WTC11 (cell line): ENCODE measurements at regions not wholly inside any gene's neighbourhood (a gene's known extent, or its start where the extent isn't known, plus 50 kb on each side); places are given as distances from the start of the nearest gene placed in this dataset.

Experiments
- ATAC-seq: fragments of 200-7000 bp; cut with Tn5 transposase; 2 replicates; pipeline ENCODE4 v1.10.0; 2021; ENCODE audit warnings: mild to moderate bottlenecking, moderate library complexity
- CTCF ChIA-PET: fragments of 300-600 bp; sonication (Branson Sonifier 250); formaldehyde crosslinking; loops from one replicate; lab custom pipeline; 2021; ENCODE audit warnings: antibody characterized with exemption; lab: Charles Lee
- POLR2A ChIA-PET: fragments of 350-600 bp; sonication (Branson Sonifier 250); formaldehyde crosslinking; loops from one replicate; lab custom pipeline; 2021; ENCODE audit warnings: antibody characterized with exemption; lab: Charles Lee
- DNase-seq: peaks from one replicate; pipeline ENCODE4 v3.0.0; 2021; ENCODE audit warnings: low spot score
- H3K27ac Mint-ChIP-seq: 2 replicates; pipeline ENCODE4 v1.8.0; 2021; ENCODE audit warnings: mixed read lengths
- H3K27me3 Mint-ChIP-seq: 2 replicates; pipeline ENCODE4 v1.8.0; 2021; ENCODE audit warnings: low read depth, mild to moderate bottlenecking, moderate library complexity, mixed read lengths
- H3K36me3 Mint-ChIP-seq: 2 replicates; pipeline ENCODE4 v1.8.0; 2021; ENCODE audit warnings: mixed read lengths
- H3K4me1 Mint-ChIP-seq: 2 replicates; pipeline ENCODE4 v1.8.0; 2022; ENCODE audit warnings: mixed read lengths
- H3K4me3 Mint-ChIP-seq: 2 replicates; pipeline ENCODE4 v1.8.0; 2021; ENCODE audit warnings: mild to moderate bottlenecking, moderate library complexity, mixed read lengths
- H3K9me3 Mint-ChIP-seq: 2 replicates; pipeline ENCODE4 v1.8.0; 2021; ENCODE audit warnings: mixed read lengths
- AFF4 ChIP-seq: sonication (generic); formaldehyde crosslinking; IDR thresholded peaks from 2 replicates; pipeline ENCODE4 v1.8.1; 2023; ENCODE audit warnings: mild to moderate bottlenecking, missing genetic modification reagents, borderline replicate concordance
- ATF3 ChIP-seq: sonication (generic); formaldehyde crosslinking; conservative IDR thresholded peaks from 2 replicates; pipeline ENCODE4 v1.8.1; 2022; ENCODE audit warnings: mild to moderate bottlenecking, missing genetic modification reagents
- ETV6 ChIP-seq: sonication (generic); formaldehyde crosslinking; IDR thresholded peaks from 2 replicates; pipeline ENCODE4 v1.8.1; 2022; ENCODE audit warnings: mild to moderate bottlenecking, missing genetic modification reagents
- GRHL2 ChIP-seq: fragments of 250-450 bp; sonication (Bioruptor Pico); IDR thresholded peaks from 2 replicates; pipeline ENCODE4 v1.8.0; 2022; ENCODE audit warnings: mild to moderate bottlenecking, moderate library complexity; ENCODE audit not compliant: insufficient replicate concordance, severe bottlenecking
- HMGA2 ChIP-seq: fragments of 250-450 bp; sonication (Bioruptor Pico); IDR thresholded peaks from 2 replicates; pipeline ENCODE4 v1.4.0; 2021; ENCODE audit warnings: mild to moderate bottlenecking, moderate library complexity
- NR2C2 ChIP-seq: sonication (generic); formaldehyde crosslinking; IDR thresholded peaks from 2 replicates; pipeline ENCODE4 v1.8.0; 2022; ENCODE audit warnings: mild to moderate bottlenecking, missing genetic modification reagents
- STAT6 ChIP-seq: sonication (generic); formaldehyde crosslinking; conservative IDR thresholded peaks from 2 replicates; pipeline ENCODE4 v1.8.1; 2023; ENCODE audit warnings: mild to moderate bottlenecking, low read depth, missing genetic modification reagents, moderate library complexity
- TEAD1 ChIP-seq: sonication (generic); formaldehyde crosslinking; IDR thresholded peaks from 2 replicates; pipeline ENCODE4 v1.8.0; 2022; ENCODE audit warnings: mild to moderate bottlenecking, missing genetic modification reagents
- ZNF423 ChIP-seq: fragments of 250-450 bp; sonication (Bioruptor Pico); IDR thresholded peaks from 2 replicates; pipeline ENCODE4 v2.1.2; 2022; ENCODE audit warnings: mild to moderate bottlenecking, moderate library complexity
- TF ChIP-seq, protein P1 (sequence below): sonication (generic); formaldehyde crosslinking; IDR thresholded peaks from 2 replicates; pipeline ENCODE4 v1.8.0; 2023; ENCODE audit warnings: mild to moderate bottlenecking, missing genetic modification reagents
- TF ChIP-seq, protein P2 (sequence below): fragments of 250-450 bp; sonication (Bioruptor Pico); IDR thresholded peaks from 2 replicates; pipeline ENCODE4 v1.8.0; 2021; ENCODE audit warnings: mild to moderate bottlenecking
- TF ChIP-seq, protein P3 (sequence below): sonication (generic); formaldehyde crosslinking; IDR thresholded peaks from 2 replicates; pipeline ENCODE4 v1.8.0; 2022; ENCODE audit warnings: mild to moderate bottlenecking, missing genetic modification reagents
- TF ChIP-seq, protein P4 (sequence below): sonication (generic); formaldehyde crosslinking; IDR thresholded peaks from 2 replicates; pipeline ENCODE4 v1.8.1; 2022; ENCODE audit warnings: low read depth, missing genetic modification reagents, borderline replicate concordance
- TF ChIP-seq, protein P5 (sequence below): fragments of 250-450 bp; sonication (Bioruptor Pico); IDR thresholded peaks from 2 replicates; pipeline ENCODE4 v1.9.0; 2021; ENCODE audit warnings: moderate library complexity, mild to moderate bottlenecking, inconsistent platforms, borderline replicate concordance
- TF ChIP-seq, protein P6 (sequence below): sonication (generic); formaldehyde crosslinking; IDR thresholded peaks from 2 replicates; pipeline ENCODE4 v1.8.0; 2022; ENCODE audit warnings: missing genetic modification reagents

DNA sequence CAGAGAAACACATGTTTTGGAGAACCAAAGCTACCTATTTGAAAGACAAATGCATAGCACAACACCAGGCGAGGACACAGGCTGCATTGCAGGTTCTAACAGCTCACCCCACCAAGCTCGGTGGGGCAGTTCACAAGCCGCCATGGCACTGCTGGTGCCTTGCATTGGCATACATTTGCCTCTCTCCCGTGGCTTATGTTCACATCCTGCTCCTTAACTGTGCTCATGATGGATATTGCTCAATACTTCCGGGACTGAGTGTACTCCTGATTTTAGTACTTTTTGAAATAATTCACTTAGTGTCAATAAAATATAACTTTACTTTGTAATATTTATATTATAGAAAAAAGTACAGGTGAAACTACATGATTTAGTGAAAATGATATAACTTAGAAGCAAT is 1187.4 kb upstream of the NCAM2 start (continued):
- TF ChIP-seq, protein P1, sequence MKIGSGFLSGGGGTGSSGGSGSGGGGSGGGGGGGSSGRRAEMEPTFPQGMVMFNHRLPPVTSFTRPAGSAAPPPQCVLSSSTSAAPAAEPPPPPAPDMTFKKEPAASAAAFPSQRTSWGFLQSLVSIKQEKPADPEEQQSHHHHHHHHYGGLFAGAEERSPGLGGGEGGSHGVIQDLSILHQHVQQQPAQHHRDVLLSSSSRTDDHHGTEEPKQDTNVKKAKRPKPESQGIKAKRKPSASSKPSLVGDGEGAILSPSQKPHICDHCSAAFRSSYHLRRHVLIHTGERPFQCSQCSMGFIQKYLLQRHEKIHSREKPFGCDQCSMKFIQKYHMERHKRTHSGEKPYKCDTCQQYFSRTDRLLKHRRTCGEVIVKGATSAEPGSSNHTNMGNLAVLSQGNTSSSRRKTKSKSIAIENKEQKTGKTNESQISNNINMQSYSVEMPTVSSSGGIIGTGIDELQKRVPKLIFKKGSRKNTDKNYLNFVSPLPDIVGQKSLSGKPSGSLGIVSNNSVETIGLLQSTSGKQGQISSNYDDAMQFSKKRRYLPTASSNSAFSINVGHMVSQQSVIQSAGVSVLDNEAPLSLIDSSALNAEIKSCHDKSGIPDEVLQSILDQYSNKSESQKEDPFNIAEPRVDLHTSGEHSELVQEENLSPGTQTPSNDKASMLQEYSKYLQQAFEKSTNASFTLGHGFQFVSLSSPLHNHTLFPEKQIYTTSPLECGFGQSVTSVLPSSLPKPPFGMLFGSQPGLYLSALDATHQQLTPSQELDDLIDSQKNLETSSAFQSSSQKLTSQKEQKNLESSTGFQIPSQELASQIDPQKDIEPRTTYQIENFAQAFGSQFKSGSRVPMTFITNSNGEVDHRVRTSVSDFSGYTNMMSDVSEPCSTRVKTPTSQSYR (CRISPR knock-in tag), result no peak

DNA sequence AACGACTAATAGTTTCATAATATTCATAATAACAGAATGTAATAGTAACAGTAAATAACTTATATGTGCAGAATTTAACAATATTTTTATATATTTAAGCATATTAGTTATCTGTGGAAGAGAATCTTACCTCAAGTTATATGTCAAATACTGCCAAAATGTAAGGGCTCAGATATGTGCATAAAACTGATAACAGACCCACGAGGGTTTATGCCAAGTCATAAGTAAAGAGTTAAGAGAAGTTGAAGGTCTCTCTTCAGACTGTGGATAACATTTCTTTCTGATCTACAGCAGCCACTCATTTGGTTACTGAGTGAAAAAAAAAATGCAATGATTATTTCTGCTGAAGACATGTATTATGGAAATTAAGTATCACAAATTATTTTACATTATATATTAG is 1167.8 kb upstream of the NCAM2 start:
- H3K4me3 Mint-ChIP-seq, result no peak overlapping the region
- DNase-seq, result no peak
- CTCF ChIA-PET, result no interaction called here
- no peaks in the 10 kb centered on the region for H3K36me3 Mint-ChIP-seq
- no peak for ATAC-seq
- H3K27ac Mint-ChIP-seq, result no peak overlapping the region
- no peaks in the 10 kb centered on the region for H3K4me1 Mint-ChIP-seq
- POLR2A ChIA-PET, result no interaction called here
- no peak for TF ChIP-seq ZNF423 (CRISPR knock-in tag)
- no peak for TF ChIP-seq ATF3 (CRISPR knock-in tag)
- TF ChIP-seq GRHL2 (CRISPR knock-in tag), result no peak
- no peak for TF ChIP-seq ETV6
- TF ChIP-seq, protein P2, sequence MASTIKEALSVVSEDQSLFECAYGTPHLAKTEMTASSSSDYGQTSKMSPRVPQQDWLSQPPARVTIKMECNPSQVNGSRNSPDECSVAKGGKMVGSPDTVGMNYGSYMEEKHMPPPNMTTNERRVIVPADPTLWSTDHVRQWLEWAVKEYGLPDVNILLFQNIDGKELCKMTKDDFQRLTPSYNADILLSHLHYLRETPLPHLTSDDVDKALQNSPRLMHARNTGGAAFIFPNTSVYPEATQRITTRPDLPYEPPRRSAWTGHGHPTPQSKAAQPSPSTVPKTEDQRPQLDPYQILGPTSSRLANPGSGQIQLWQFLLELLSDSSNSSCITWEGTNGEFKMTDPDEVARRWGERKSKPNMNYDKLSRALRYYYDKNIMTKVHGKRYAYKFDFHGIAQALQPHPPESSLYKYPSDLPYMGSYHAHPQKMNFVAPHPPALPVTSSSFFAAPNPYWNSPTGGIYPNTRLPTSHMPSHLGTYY (CRISPR knock-in tag), result no peak
- no peak for TF ChIP-seq AFF4 (CRISPR knock-in tag)
- TF ChIP-seq TEAD1 (CRISPR knock-in tag), result no peak
- TF ChIP-seq, protein P3, sequence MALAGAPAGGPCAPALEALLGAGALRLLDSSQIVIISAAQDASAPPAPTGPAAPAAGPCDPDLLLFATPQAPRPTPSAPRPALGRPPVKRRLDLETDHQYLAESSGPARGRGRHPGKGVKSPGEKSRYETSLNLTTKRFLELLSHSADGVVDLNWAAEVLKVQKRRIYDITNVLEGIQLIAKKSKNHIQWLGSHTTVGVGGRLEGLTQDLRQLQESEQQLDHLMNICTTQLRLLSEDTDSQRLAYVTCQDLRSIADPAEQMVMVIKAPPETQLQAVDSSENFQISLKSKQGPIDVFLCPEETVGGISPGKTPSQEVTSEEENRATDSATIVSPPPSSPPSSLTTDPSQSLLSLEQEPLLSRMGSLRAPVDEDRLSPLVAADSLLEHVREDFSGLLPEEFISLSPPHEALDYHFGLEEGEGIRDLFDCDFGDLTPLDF (CRISPR knock-in tag), result no peak
- no peak for TF ChIP-seq STAT6 (CRISPR knock-in tag)
- no peak for TF ChIP-seq HMGA2 (CRISPR knock-in tag)
- H3K9me3 Mint-ChIP-seq, result no peaks in the 10 kb centered on the region
- H3K27me3 Mint-ChIP-seq, result no peaks in the 10 kb centered on the region

DNA sequence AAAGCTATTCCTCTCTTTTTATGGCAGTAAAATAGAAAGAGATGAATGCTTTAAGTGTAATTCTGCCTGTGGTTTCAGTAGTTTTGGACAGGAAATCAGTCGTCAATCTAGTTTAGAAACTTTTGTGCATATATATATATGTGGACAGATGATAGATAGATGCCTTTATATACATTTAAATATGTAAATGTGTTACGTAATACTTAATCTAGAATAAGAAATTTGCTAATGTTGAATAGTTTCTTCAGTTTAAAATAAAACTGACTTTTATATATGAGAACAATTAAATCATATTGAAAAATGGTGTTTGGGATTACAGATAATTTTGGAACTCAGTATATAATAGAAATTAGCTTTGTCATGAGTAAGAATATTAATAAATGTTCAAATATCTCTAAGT is 1165.7 kb upstream of the NCAM2 start:
- ATAC-seq (no peak), DNase-seq (no peak)
- Mint-ChIP-seq H3K27ac (no peak overlapping the region), H3K4me1 (no peaks in the 10 kb centered on the region), H3K9me3 (no peaks in the 10 kb centered on the region), H3K4me3 (no peak overlapping the region), H3K36me3 (no peaks in the 10 kb centered on the region), H3K27me3 (no peaks in the 10 kb centered on the region)
- ChIA-PET POLR2A (no interaction called here), CTCF (no interaction called here)
- TF ChIP-seq, protein P4, sequence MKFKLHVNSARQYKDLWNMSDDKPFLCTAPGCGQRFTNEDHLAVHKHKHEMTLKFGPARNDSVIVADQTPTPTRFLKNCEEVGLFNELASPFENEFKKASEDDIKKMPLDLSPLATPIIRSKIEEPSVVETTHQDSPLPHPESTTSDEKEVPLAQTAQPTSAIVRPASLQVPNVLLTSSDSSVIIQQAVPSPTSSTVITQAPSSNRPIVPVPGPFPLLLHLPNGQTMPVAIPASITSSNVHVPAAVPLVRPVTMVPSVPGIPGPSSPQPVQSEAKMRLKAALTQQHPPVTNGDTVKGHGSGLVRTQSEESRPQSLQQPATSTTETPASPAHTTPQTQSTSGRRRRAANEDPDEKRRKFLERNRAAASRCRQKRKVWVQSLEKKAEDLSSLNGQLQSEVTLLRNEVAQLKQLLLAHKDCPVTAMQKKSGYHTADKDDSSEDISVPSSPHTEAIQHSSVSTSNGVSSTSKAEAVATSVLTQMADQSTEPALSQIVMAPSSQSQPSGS (CRISPR knock-in tag), result no peak
- TF ChIP-seq, protein P5, sequence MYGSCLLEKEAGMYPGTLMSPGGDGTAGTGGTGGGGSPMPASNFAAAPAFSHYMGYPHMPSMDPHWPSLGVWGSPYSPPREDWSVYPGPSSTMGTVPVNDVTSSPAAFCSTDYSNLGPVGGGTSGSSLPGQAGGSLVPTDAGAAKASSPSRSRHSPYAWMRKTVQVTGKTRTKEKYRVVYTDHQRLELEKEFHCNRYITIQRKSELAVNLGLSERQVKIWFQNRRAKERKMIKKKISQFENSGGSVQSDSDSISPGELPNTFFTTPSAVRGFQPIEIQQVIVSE (CRISPR knock-in tag), result no peak
- TF ChIP-seq NR2C2 (CRISPR knock-in tag), result no peak
- TF ChIP-seq, protein P6, sequence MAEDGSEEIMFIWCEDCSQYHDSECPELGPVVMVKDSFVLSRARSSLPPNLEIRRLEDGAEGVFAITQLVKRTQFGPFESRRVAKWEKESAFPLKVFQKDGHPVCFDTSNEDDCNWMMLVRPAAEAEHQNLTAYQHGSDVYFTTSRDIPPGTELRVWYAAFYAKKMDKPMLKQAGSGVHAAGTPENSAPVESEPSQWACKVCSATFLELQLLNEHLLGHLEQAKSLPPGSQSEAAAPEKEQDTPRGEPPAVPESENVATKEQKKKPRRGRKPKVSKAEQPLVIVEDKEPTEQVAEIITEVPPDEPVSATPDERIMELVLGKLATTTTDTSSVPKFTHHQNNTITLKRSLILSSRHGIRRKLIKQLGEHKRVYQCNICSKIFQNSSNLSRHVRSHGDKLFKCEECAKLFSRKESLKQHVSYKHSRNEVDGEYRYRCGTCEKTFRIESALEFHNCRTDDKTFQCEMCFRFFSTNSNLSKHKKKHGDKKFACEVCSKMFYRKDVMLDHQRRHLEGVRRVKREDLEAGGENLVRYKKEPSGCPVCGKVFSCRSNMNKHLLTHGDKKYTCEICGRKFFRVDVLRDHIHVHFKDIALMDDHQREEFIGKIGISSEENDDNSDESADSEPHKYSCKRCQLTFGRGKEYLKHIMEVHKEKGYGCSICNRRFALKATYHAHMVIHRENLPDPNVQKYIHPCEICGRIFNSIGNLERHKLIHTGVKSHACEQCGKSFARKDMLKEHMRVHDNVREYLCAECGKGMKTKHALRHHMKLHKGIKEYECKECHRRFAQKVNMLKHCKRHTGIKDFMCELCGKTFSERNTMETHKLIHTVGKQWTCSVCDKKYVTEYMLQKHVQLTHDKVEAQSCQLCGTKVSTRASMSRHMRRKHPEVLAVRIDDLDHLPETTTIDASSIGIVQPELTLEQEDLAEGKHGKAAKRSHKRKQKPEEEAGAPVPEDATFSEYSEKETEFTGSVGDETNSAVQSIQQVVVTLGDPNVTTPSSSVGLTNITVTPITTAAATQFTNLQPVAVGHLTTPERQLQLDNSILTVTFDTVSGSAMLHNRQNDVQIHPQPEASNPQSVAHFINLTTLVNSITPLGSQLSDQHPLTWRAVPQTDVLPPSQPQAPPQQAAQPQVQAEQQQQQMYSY (CRISPR knock-in tag), result no peak
